Body of pancreas (tissue), 4 donors: ENCODE measurements at regions not wholly inside any gene's neighbourhood (a gene's known extent, or its start where the extent isn't known, plus 50 kb on each side); places are given as distances from the start of the nearest gene placed in this dataset.

Experiments used
- ATAC-seq: fragments of 150-250 bp; one replicate; pipeline ENCODE4 v1.9.1; 2016
- DNase-seq, 4 donors: peaks; one replicate each; pipeline ENCODE4 v3.0.0-alpha.2; 2019
- H3K27ac ChIP-seq, 4 donors: fragments of 200-600 bp; sonication (generic); 1 replicate in 3 of 4; 2 replicates in 1 of 4; pipeline versions ENCODE4 v1.5.1 to v1.6.1; 2016 to 2019; ENCODE audit warnings: mild to moderate bottlenecking in 1 of 4, mixed read lengths in 1 of 4, moderate library complexity in 1 of 4
- H3K27me3 ChIP-seq, 2 donors: fragments of 200-600 bp; sonication (generic); one replicate each; pipeline ENCODE4 v1.6.0; 2016; ENCODE audit warnings: mild to moderate bottlenecking in 1 of 2
- H3K36me3 ChIP-seq, 2 donors: fragments of 200-600 bp; sonication (generic); replicated peaks in 1 of 2; 2 replicates each; pipeline ENCODE4 v1.5.1; 2016; ENCODE audit warnings: low read depth in 2 of 2; ENCODE audit not compliant: insufficient read depth in 1 of 2
- H3K4me1 ChIP-seq: fragments of 200-600 bp; sonication (generic); one replicate; pipeline ENCODE4 v1.6.0; 2016
- H3K4me3 ChIP-seq, 2 donors: fragments of 200-600 bp; sonication (generic); 1 replicate in 1 of 2; 2 replicates in 1 of 2; pipeline ENCODE4 v1.5.1; 2016 to 2019
- H3K9me3 ChIP-seq, 3 donors: fragments of 200-600 bp; sonication (generic); 1 replicate in 2 of 3; 2 replicates in 1 of 3; pipeline ENCODE4 v1.5.1; 2016
- POLR2A ChIP-seq, 3 donors: fragments of 450-650 bp; IDR thresholded peaks; one replicate each; pipeline ENCODE4 v1.6.1; 2016; ENCODE audit warnings: antibody characterized with exemption in 3 of 3, mild to moderate bottlenecking in 2 of 3
- WGBS, 2 donors: methylation state at CpG; one replicate each; pipeline ENCODE4 v1.1.5; 2017; 5-methylcytosine and 5-hydroxymethylcytosine counted together
- intact Hi-C: fragments of 100-400 bp; cut with DNase I; formaldehyde crosslinking; loops from one replicate; pipeline ENCODE4 v1.15.1; 2023
- TF ChIP-seq, protein P1 (sequence below), 7 experiments: fragments of 450-650 bp in 4 of 7; fragments of 200-600 bp in 3 of 7; sonication (generic) in 3 of 7; IDR thresholded peaks; one replicate each; pipeline ENCODE4 v1.5.1; 2016 to 2019; ENCODE audit warnings: antibody characterized with exemption in 7 of 7

GRCh38 chr18:47602273-47602897, 328.1 kb downstream of the SMAD2 start:
- H3K4me3 ChIP-seq, result no peak overlapping the region
- DNase-seq (no peak), ATAC-seq (no peak)
- no peaks in the 10 kb centered on the region for H3K9me3 ChIP-seq
- H3K27ac ChIP-seq, result no peak overlapping the region
- TF ChIP-seq POLR2A (IDR thresholded peaks at IDR 0.05), result no peak
- TF ChIP-seq, protein P1, sequence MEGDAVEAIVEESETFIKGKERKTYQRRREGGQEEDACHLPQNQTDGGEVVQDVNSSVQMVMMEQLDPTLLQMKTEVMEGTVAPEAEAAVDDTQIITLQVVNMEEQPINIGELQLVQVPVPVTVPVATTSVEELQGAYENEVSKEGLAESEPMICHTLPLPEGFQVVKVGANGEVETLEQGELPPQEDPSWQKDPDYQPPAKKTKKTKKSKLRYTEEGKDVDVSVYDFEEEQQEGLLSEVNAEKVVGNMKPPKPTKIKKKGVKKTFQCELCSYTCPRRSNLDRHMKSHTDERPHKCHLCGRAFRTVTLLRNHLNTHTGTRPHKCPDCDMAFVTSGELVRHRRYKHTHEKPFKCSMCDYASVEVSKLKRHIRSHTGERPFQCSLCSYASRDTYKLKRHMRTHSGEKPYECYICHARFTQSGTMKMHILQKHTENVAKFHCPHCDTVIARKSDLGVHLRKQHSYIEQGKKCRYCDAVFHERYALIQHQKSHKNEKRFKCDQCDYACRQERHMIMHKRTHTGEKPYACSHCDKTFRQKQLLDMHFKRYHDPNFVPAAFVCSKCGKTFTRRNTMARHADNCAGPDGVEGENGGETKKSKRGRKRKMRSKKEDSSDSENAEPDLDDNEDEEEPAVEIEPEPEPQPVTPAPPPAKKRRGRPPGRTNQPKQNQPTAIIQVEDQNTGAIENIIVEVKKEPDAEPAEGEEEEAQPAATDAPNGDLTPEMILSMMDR (IDR thresholded peaks at IDR 0.05), result no peak
- no peaks in the 10 kb centered on the region for H3K4me1 ChIP-seq
- intact Hi-C loops, result no loop called here
- H3K36me3 ChIP-seq, result no peaks in the 10 kb centered on the region
- 69 to 76% methylated on average over 8 to 9 of the region's 11 CpGs for WGBS, 2 donors
- H3K27me3 ChIP-seq, result no peaks in the 10 kb centered on the region

DNA sequence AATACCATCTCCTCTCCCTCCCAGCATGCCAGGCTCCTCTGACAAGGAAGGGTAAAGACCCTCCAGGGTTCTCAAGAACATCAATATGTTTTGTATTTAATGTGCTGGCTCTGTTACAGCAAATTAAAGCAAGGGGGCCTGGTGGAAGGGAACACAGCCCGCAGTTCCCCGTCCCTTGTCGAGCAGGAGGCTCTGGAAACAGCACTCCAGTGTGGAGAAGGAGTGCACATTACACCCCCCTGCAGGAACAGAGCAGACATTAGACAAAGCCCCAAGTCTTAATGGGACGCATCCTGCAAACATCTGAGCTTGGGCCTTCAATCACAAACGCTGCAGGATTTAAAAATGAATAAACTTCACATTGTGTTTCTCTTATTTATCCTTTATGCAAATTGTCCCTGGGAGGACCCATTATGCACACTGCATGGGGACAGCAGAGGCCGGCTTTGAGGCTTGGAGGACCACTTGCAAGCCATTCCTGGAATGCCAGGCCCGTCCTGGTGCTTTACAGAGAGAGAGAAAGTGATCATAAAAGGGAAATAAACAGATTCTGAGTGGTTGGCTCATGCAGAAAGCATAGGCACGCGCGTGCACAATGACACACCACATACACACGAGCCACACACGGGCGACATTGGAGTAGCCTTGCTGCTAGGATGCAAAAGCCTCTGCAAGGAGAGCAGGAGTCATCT, 328.7 kb downstream of the SMAD2 start:
- intact Hi-C loops, result no loop called here

DNA sequence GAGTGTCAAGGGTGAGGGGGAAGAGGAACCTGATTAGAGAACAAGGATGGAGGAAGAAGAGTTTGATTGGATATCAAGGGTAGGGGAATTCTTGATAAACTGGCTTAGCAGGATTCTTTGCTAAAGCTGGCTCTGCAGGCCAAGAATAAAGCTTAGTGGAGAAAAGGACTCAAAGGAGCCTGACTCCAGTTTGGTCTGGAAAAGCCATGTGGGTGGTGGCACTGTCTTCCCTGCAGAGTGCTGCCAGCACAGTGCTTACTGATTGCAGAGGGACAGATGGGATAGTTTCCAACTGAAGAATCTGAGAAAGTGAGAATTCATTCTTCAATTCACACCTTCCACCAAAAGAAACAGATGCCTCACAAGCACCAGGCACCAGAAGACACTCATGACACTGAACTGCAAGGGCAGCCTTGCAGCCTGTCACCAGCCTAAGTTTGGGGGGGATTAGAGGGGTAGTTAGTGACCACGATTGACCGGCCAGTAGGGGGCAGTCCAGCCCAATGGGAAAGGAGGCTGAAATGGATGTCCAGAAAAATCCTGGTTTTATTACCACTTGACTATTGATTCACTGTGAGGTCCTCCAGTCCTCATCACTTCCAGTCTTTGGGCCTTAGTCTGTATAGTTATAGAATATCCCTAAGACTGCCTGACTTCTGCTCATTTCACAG, 334.5 kb downstream of the SMAD2 start:
- Histone ChIP-seq H3K9me3 (peaks cover 0 to 3% (median 0%) of the 10 kb centered on the region in 3 donors), H3K36me3 (no peaks in the 10 kb centered on the region), H3K4me3 (no peak overlapping the region), H3K4me1 (no peaks in the 10 kb centered on the region), H3K27ac (no peak overlapping the region), H3K27me3 (peaks cover 0 to 7% of the 10 kb centered on the region in 2 donors)
- no peak for ATAC-seq
- no peak for DNase-seq
- 4 to 10% methylated on average over 2 of the region's 2 CpGs for WGBS, 2 donors
- intact Hi-C loops, result no loop called here
- TF ChIP-seq, protein P1 (IDR thresholded peaks at IDR 0.05), result no peak
- no peak for TF ChIP-seq POLR2A (IDR thresholded peaks at IDR 0.05)

More for the DNA sequence above, 328.7 kb downstream of the SMAD2 start:
- H3K4me3 ChIP-seq, result no peak overlapping the region
- no peak for DNase-seq
- H3K36me3 ChIP-seq, result no peaks in the 10 kb centered on the region
- TF ChIP-seq, protein P1 (IDR thresholded peaks at IDR 0.05), result no peak
- no peak for TF ChIP-seq POLR2A (IDR thresholded peaks at IDR 0.05)
- WGBS, 2 donors, result 74 to 81% methylated on average over 13 of the region's 13 CpGs
- no peaks in the 10 kb centered on the region for H3K27me3 ChIP-seq
- no peaks in the 10 kb centered on the region for H3K9me3 ChIP-seq
- no peak overlapping the region for H3K27ac ChIP-seq
- H3K4me1 ChIP-seq, result no peaks in the 10 kb centered on the region
- no peak for ATAC-seq

DNA sequence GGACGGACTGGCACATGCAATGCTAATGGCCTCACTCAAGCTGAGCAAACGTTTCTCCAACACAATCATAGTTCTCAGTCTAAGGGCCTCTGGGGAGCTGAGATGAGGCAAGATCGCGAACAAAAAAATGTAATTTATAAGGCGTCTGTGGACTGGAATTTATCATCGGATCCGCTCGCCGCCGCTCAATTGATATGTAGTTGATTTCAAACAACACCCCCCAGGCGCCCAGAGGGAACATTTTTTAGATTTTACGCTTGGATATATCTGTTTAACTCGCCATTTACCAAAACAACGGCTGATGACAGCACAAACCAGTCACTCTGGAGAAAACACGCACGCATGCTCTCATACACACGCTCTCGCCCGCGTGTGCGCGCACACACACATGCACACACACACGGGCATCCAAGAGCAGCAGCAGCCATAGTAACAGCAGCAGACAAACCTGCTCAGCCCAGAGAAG, 335.8 kb downstream of the SMAD2 start:
- Histone ChIP-seq H3K9me3 (peaks cover 0 to 3% (median 0%) of the 10 kb centered on the region in 3 donors), H3K27ac (no peak overlapping the region), H3K4me1 (no peaks in the 10 kb centered on the region), H3K27me3 (peaks cover 0 to 7% of the 10 kb centered on the region in 2 donors), H3K4me3 (no peak overlapping the region), H3K36me3 (no peaks in the 10 kb centered on the region)
- TF ChIP-seq, protein P1 (IDR thresholded peaks at IDR 0.05), result no peak
- no peak for TF ChIP-seq POLR2A (IDR thresholded peaks at IDR 0.05)
- 70 to 78% methylated on average over 23 of the region's 23 CpGs for WGBS, 2 donors
- DNase-seq, result no peak
- intact Hi-C loops, result no loop called here
- ATAC-seq, result no peak
